NCI-H526 (cell line): ENCODE measurements at regions not wholly inside any gene's neighbourhood (a gene's known extent, or its start where the extent isn't known, plus 50 kb on each side); places are given as distances from the start of the nearest gene placed in this dataset.
"Not testable (repeated sequence)": the region's sequence is repeated elsewhere in the genome, so short reads cannot be mapped to it uniquely, and the experiment has no call there.

Experiments used
- DNase-seq, 2 experiments: peaks; one replicate each; lab custom pipeline; 2025; lab: John Stamatoyannopoulos, UW

DNA sequence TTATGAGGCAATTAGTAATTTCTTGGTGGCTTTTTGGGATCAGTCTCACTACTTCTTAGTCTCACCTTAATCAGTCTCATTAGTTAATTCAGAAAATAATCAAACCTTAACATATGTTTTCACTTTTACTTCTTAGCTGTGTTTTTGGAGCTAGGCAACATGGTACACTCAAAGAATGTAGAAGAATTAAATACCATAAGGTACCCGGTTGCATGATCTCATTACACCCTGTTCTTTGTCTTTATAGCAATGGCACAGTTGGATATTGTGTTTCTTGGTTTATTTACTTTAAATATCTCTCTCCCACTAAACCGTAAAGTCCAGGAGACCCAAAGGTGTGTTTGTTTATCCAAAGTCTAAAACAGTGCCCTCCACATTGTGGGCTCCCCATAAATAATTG is 132.3 kb downstream of the TNFSF18 start:
- peak; percentile 37 to 47 for DNase-seq

DNA sequence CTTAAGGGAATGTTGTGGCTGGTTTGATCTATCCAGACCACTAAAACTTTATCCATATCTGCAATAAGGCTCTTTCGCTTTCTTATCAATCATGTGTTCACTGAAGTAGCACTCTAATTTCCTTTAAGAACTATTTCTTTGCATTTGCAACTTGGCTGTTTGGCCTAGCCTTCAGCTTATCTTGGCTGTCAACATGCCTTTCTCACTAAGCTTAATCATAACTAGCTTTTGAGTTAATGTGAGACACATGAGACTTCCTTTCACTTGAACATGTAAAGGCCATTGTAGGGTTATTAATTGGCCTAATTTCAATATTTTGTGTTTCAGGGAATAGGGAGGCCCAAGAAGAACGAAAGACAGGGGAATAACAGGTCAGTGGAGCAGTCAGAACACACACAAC is 124.7 kb downstream of the TNFSF18 start:
- DNase-seq = no peak

DNA sequence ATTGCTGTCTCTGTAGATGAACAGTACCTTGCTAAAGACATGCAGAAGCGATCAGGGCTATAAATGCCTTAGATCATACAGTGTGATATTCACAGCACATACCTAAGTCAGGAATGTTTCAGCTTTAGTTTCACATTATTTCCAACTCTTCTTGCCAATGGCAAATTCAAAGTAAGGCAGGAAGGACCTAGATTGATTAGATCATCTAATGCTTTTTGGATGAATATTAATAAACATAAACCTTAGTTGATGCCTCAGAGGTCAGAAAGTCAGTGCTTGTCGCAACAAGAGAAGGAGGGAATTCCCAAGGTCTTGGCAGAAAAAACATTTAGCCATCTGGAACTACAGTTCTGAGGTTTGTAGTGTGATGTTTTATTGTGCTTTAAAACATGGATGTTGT is 122.3 kb downstream of the TNFSF18 start:
- DNase-seq = no peak

DNA sequence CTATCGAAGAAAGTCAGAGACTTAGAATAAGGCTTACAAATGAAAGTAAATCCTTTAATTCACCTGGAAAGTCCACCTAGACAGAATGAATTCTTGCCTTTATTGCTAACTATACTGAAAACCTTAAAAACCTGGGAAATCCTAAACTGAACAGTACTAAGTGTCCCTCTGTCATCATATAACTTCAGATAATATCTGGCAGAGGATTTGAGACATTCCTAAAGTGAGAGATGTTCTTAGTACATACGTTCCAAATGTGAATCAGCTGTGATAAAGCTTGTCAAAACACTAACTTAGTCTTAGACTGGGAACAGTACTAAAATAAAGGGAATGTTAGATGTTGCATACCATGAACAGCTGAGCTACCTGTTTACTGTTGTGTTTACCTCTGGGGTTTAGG is 121.7 kb downstream of the TNFSF18 start:
- no peak for DNase-seq

DNA sequence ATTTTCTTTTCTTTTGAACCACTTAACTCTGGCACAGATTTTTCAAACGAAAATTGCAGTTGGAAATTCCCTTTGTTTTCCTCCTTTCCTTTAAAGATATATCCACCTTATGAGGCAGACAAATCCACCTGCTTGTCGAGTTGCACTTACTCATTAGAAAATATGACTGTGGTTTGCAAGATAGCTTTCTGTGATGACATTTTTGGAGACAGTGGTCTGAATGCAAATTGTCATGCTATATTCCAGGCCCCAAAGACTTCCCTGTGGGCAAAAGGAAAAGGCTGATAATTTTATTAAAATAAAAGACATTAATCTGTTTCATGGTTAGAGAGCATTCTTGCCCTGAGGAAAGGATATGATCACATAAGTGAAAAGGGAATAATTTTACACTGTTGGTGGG is 120.6 kb downstream of the TNFSF18 start:
- DNase-seq = no peak

DNA sequence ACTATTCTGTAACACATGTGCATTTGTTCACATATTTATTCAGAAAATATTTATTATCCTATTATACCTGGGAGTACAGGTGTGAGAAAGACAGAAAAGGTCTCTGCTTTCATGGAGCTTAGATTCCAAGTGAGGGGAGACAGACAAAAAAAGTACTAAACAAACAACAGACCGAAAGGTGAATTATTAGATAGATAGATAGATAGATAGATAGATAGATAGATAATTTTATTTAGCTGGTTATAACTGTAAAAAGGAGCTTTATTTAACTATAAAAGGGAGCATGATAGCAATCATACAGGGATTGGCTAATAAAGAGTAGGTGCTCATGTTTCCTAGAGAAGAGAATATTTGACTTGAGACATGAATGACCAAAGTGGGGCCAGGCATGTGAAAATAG is 119.4 kb downstream of the TNFSF18 start:
- no peak for DNase-seq

DNA sequence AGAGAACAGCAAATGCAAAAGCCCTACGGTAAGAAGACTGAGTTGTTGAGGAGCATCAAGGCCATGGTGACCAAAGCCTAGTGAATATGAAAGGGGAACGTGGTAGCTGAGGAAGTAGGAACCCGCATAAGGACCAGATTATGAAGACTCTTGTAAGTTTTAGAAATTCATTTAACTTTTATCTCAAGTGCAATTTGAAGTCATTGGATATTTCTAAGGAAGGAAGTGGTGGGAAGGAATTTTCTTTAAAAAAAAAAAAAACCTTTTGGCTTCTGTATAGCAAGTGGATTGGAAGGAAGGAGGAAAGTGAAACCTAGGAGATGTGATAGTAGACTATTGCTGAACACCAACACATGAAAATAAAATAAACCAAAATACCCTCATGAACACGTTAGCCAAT is 119.0 kb downstream of the TNFSF18 start:
- no peak for DNase-seq

DNA sequence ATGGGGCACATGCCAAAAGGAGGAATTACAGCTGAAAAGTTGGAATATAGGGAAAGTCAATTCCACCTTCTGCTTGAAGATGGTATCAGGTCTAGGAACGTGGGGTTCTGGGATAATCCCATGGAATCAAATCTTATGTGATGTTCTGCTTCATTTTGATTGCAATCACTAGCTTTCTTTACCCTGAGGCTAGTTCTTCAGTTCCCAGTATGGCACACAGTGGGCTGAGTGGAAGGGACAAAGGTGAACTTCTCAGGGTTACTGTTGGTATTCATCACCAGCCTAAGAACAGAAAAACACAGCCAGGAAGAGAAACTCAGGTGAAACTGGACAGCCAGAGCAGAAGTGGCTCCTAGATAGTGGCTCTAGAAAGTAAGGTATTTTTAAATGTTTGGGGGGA is 117.8 kb downstream of the TNFSF18 start:
- no peak for DNase-seq

DNA sequence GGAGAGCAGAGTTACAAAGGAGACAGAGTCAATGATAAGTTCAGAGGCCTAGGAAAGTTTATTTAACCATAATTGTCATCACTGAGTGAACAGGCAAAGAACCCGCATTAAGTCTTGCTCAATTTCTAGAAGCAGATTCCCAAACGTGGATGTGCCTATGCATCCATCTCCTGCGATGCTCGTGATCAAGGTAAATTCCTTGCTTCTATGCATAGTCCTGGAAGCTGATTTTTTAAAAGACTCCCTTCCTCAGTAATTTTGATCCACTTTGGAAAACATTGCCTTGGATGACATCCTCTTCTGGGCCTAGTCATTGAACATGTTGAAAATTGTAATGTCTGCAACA is 116.4 kb downstream of the TNFSF18 start:
- no peak for DNase-seq

DNA sequence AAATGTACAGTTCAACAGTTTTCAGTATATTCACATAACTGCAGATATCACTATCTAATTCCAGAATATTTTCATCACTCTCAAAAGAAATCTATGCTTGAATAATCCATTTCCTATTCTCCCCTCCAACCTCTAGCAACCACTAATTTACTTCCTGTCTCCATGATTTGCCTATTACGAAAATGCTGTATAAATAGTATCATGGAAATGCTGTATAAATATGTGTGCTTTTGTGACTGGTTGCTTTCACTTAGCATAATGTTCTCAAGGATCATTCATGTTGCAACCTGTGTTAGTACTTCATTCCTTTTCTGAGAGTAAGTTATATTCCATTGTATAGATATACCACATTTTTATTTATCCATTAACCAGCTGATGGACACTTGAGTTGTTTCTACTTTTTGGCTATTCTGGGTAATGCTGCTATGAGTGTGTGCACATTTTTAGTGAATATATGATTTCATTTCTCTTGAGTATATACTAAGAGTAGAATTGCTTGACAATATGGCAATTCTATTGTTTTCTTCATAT is 115.6 kb downstream of the TNFSF18 start:
- peak; percentile 57 for DNase-seq

DNA sequence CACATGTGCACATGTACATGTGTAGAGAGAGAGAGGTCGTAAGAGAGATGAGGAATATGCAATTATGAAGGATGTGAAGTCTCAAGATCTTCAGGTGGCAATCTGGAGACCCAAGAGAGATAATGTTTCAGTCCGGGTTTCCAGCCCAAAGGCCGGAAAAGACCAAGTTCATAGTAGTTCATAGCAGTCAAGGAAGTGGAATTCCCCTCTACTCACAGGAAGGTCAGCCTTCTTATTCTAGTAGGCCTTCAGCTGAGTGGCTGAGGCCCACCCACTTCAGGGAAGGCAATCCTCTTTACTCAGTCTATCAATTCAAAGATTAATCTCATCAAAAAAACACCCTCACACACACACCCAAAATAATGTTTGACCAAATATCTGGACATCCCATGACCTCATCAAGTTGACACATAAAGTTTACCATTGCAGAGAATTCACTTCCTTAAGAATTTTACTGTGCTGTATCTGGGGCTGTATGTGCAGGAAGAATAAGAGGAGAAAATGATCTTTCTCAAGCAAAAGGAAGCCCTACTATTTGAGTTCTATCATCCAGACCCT is 114.6 kb downstream of the TNFSF18 start:
- no peak for DNase-seq

DNA sequence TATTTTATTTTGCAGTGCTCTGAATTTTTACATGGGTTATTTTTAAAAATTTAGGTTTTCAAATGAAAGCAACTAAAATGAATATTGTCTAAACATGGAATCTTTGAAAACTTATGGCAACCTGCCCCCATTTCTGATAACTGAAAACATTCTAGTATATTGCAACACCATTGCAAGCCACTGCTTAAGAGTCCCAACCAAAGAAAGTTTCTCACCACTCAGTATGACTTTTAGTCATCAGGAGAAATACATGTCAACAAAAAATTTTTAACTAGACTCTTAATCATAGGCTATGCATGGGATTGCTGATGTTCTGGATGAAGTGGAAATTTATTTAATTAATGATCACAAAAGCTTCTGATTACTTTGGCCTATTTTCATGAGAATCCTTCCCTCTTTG is 112.1 kb downstream of the TNFSF18 start:
- DNase-seq = no peak

DNA sequence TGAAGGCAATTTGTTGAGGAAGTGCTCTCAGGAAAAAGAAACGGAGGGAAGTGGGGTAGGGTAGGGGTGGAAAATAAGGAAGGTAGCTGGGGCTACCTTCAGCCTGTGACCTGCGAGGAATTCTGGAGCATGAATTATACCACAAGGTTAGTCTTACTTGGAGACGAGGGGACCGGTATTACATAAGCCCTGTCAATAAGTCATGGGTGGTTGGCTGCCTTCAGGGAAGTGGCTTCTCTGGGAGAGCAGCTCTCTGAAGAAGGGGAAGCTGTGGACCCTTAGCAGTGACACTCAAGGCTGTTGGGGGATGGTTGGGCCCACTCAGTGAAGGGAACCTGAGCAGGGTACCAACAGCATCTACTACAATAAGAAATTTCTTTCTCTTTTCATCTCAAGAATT is 111.3 kb downstream of the TNFSF18 start:
- no peak for DNase-seq

DNA sequence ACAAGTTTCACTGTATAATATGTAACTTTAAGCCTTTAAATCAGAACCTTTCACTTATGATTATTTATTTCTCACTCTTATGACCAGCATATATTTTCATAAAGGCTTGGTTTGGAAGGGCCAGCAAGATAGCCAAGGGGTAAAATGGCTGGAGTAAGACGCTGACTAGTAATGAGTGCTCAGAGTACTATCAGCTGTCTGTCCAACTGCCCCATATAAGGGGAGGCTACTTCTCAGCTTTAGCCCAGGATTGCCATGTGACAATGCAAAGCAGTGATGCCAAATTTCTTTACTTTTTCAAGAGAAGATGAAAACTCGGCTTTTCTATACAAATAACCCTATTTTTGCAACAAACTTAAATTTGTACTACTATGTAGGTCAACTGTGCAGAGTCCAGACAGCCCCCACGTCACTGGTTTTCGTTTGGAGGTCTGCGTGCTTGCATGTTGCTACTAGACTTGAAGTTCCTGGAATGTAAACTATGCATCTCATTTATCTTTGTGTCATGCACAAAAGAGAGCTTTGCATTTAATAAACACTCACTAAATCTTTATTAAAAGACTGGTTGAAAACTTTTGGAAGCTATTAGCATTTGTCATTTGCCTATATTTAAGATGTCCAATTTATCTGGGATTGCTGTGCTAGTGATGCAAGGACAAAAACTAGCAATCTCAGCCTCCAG is 110.4 kb downstream of the TNFSF18 start:
- DNase-seq = no peak

DNA sequence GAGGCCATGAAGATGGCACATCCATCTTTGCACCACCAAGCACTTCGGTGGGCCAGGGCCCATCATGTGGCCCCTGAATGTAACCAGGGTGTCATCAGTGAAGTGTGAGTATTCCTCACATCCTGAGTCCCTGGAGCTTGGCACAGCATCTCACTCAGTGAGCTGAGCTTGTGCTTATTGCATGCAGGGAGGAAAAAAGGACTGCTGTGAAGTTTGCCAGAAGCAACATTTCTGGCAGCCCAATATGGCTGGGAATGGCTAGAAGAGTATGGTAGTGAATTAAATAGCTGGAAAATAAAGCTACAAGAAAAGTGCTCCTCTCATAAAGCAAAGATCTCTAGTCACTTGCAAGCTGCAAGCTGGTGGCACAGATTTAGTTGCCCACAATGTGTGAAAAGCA is 109.3 kb downstream of the TNFSF18 start:
- DNase-seq = no peak

DNA sequence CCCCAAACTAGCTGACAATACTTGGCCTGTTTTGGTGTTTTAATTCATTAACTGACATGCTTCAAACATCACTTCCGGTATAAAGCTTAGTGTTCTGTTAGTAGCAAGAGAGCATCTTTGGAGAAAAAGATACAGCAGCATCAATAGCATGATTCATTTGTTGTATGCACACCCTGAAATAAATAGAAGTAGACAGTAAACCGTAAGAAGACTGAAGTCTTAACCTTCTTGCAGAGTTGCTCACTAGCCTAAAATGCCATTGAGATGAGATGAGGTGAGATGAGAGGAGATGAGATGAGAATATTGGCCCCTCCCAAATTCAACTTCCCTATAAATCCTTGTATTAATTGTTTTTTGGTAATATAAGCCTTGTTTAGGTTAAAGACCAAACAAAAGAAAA is 108.8 kb downstream of the TNFSF18 start:
- DNase-seq = no peak

DNA sequence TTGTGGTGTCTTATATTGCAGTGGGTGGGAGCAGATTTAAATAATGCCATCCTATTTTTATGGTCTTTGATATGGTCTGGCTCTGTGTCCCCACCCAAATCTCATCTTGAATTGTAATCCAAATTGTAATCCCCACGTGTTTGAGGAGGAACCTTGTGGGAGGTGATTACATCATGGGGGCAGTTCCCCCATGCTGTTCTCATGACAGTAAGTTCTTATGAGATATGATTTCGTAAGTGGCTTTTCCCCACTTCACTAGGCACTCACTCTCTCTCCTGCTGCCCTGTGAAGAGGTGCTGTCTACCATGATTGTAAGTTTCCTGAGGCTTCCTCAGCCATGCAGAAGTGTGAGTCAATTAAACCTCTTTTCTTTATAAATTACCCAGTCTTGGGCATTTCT is 107.6 kb downstream of the TNFSF18 start:
- DNase-seq = not testable (repeated sequence)

DNA sequence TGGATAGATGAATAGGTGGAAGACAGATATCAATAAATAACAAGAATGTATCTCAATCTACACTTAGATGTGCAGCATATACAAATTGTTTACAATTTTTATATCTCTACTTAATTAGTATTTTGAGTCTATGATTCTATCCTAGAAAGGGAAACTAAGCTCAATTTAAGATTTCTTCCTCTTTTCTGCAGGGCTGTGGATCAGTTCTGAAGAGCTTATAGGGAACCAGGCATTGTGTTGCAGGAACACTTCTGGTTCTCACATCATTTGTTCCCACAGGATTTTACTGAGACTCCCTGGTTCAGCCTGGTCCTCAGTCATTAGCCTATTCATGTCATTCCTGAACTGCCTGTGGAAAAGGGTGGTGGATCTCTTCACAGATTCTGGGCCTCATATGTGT is 105.8 kb downstream of the TNFSF18 start:
- no peak for DNase-seq

DNA sequence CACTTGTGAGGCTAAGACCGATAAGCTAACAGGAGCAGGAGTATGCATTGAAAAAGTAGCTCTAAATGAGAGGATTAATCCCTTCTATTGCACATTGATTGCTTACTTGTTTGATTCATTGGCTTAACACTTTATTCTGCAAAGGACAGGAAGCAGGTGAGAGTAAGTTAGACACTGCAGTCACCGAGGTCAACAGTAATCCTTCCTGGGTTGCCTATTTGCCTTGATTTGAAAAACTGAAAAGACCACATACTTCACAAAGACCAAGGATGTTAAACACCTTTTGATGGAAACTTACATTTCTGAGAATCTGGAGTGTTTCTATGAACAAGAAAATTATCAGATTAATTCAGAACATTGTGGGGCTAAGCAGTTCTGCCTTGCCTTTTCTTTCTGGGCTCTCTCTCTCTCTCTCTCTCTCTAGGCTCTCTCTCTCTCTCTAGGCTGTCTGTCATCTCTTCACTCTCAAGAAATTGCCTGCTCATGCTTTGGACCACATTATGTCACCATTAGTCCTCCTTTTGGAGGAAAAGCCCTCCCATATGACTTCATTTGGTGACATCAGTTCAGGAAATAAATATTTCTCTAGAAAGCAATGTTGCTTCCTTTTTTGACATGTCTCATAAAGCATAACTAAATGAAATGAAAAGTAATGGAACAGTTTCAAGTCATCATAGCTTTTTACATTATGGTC is 103.8 kb downstream of the TNFSF18 start:
- DNase-seq = no peak

DNA sequence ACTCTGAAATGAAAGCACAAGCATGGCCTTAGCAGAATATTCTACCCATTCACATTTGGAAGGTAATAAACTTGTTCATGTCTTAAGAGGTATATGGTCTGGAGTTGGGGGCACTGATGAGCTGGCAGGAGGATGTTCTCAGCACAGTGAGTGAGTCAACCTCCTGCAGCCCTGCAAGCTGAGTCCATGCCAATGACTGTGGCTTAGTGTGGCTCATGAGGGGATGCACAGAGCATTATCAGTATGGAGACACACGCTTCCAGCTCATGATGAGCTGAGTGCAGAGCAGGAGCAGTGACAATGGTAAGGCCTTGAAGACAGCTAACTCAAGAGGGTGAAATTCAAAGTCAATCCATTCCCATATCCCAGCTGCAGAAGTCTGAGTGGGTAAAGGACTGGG is 102.3 kb downstream of the TNFSF18 start:
- no peak for DNase-seq

DNA sequence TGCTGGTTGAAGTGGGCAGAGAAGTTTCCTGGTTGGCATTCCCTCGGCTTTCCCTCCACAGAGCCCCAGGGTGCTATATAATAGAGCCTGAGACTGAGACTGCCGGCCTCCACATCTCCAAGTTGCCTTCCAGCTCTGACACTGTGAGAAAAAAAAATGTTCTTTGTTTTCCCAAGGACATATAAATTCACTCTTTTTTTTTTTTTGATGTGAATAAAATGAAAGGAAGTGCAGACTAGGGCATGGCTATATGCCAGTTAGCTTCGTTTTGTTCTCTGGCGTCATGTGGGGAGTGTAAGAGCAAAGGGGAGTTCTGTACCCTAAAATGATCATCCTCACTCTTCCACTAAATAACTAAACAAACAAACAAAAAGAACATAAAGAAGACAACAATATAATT is 101.6 kb downstream of the TNFSF18 start:
- no peak for DNase-seq

DNA sequence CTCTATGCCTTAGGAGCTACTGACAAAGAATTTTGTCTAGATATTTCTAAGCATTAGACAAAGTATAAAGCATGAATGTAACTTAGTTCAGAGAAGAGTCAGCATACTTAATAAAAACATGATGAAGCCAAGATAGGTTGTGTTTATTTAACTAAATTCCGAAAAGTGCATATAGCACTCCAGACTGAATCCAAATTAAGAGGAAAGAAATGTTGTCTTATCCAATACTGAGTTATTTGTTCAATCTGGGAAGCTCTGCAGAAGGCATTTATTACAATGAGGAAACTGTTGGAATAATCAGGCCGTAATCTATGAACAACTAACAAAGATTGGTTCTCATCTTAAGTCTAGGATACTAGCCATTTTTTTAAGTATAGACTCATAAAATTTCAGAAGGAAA is 100.2 kb downstream of the TNFSF18 start:
- no peak for DNase-seq

DNA sequence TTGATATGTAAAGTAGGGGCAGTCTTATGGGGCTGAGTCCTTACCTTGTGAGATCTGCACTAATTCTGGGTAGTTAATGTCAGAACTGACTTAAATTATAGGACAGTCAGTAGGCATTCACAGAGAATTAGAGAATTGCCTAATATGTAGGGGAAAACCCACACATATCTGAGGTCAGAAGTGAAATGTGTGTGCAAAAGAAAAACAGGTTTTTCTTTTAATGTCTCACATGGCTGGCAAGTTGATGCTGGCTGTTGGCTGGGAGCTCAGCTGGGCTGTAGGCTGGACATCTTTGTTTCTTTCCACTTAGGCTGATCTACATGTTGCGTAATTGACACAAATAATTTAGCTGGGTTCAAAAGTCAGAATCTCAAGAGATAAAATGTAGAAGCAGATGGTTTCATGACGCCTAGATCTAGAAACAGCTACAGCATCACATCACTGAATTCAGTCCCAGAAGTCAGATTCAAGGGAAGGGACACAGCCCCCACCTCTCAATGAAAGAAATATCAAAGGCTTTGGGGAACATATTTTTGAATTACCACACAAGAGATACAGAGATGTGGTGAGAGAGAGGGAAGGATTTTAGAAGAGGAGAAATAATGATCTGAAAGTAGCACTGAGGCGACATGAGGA is 98.9 kb downstream of the TNFSF18 start:
- DNase-seq = no peak
